Spleen (tissue), 7 donors: ENCODE measurements at regions not wholly inside any gene's neighbourhood (a gene's known extent, or its start where the extent isn't known, plus 50 kb on each side); places are given as distances from the start of the nearest gene placed in this dataset.

ENCODE experiments used
- CTCF ChIP-seq, 11 experiments: fragments of 200-600 bp in 7 of 11; fragments of 450-650 bp in 4 of 11; sonication (generic) in 4 of 11; IDR thresholded peaks in 8 of 11; conservative IDR thresholded peaks in 3 of 11; 1 replicate in 7 of 11; 2 replicates in 4 of 11; pipeline versions ENCODE4 v1.4.0 to v1.8.0; 2016 to 2021; ENCODE audit warnings: antibody characterized with exemption in 11 of 11, inconsistent platforms in 4 of 11, mild to moderate bottlenecking in 1 of 11
- POLR2A ChIP-seq, 3 donors: fragments of 450-650 bp; IDR thresholded peaks; one replicate each; pipeline ENCODE4 v1.5.1; 2017; ENCODE audit warnings: antibody characterized with exemption in 3 of 3, mild to moderate bottlenecking in 1 of 3
- POLR2AphosphoS5 ChIP-seq, 3 donors: sonication (generic); formaldehyde crosslinking; IDR thresholded peaks; one replicate each; pipeline ENCODE4 v1.5.1; 2017; ENCODE audit warnings: antibody characterized with exemption in 3 of 3
- donor health status: DM: no; HTN: no; CAD: no; lungs with moderate emphysema.
- donor health status: DM: no; HTN: no; CAD: no.
- donor health status: DM: no; HTN: no; CAD: no.

- TF ChIP-seq CTCF (IDR thresholded peaks at IDR 0.05 in 8 of 11, conservative IDR thresholded peaks at IDR 0.05 in 3 of 11) = no peak
- TF ChIP-seq POLR2A (IDR thresholded peaks at IDR 0.05) = no peak
- TF ChIP-seq POLR2AphosphoS5 (IDR thresholded peaks at IDR 0.05) = no peak
Measured at GRCh38 chr7:67493366-67493765, 496.7 kb downstream of the TYW1 start.
